ENCODE measurements at regions not wholly inside any gene's neighbourhood (a gene's known extent, or its start where the extent isn't known, plus 50 kb on each side); places are given as distances from the start of the nearest gene placed in this dataset.

- TF ChIP-seq CTCF (IDR thresholded peaks at IDR 0.05; ENCODE audit: poor library complexity, severe bottlenecking) (no peak), POLR2AphosphoS5 (IDR thresholded peaks at IDR 0.05) (no peak)
These were observed 66.5 kb upstream of the TNS3 start for GRCh38 chr7:47648275-47648925.

All from neural cell (in vitro differentiated cells).